Motor neuron (in vitro differentiated cells): ENCODE measurements at regions not wholly inside any gene's neighbourhood (a gene's known extent, or its start where the extent isn't known, plus 50 kb on each side); places are given as distances from the start of the nearest gene placed in this dataset.
"Not testable (repeated sequence)": the region's sequence is repeated elsewhere in the genome, so short reads cannot be mapped to it uniquely, and the experiment has no call there.

ENCODE experiments used
- ATAC-seq, 8 experiments: fragments of 200-7000 bp; cut with Tn5 transposase; replicated peaks in 6 of 8; 2 replicates each; pipeline ENCODE4 v1.8.0; 2021; ENCODE audit warnings: mild to moderate bottlenecking in 8 of 8, moderate library complexity in 8 of 8
- H3K27ac ChIP-seq, 2 donors: fragments of 250-450 bp; sonication (Bioruptor Pico); 2 replicates each; pipeline ENCODE4 v1.9.0; 2021; ENCODE audit warnings: antibody characterized with exemption in 2 of 2, mild to moderate bottlenecking in 2 of 2, moderate library complexity in 1 of 2
- H3K4me1 ChIP-seq, 2 donors: fragments of 250-450 bp; sonication (Bioruptor Pico); replicated peaks in 1 of 2; 2 replicates each; pipeline ENCODE4 v1.6.1; 2021; ENCODE audit warnings: antibody characterized with exemption in 2 of 2, mild to moderate bottlenecking in 2 of 2, moderate library complexity in 1 of 2
- H3K4me3 ChIP-seq, 5 donors: fragments of 250-450 bp; sonication (Bioruptor Pico); 2 replicates each; pipeline ENCODE4 v1.9.0; 2021; ENCODE audit warnings: antibody characterized with exemption in 5 of 5, mild to moderate bottlenecking in 5 of 5, moderate library complexity in 4 of 5
- WGBS, 10 experiments: fragments of 450-650 bp; shearing (Covaris generic); methylation state at CpG; one replicate each; pipeline ENCODE4 v1.0.0; 2022; 5-methylcytosine and 5-hydroxymethylcytosine counted together
- in situ Hi-C, 9 experiments: fragments of 400-800 bp; cut with MboI; loops; one replicate each; pipeline ENCODE4 v1.15.0; 2021; ENCODE audit warnings: low sequenced_read_pairs in 9 of 9, low pct_unique_long_range_greater_than_20kb in 2 of 9; ENCODE audit not compliant: unreplicated experiment in 9 of 9

GRCh38 chr1:222010306-222010705 lies 268.4 kb upstream of the DUSP10 start:
- WGBS, 10 experiments, result 60 to 100% (median 89%) methylated on average over 1 of the region's 1 CpG; no CpG with 5 or more reads in 5 of the 10 experiments
- ATAC-seq, result peak in 1 of 8 experiments; percentile 16
- Histone ChIP-seq H3K4me1 (no peaks in the 10 kb centered on the region), H3K27ac (no peak overlapping the region), H3K4me3 (no peak overlapping the region)
- in situ Hi-C loops, result no loop called here

GRCh38 chr1:222009105-222009730 lies 267.3 kb upstream of the DUSP10 start:
- Histone ChIP-seq H3K27ac (no peak overlapping the region), H3K4me3 (no peak overlapping the region), H3K4me1 (no peaks in the 10 kb centered on the region)
- in situ Hi-C loops, result no loop called here
- peak in 2 of 8 experiments; percentile 32 to 41 for ATAC-seq
- WGBS, 10 experiments, result 0 to 55% (median 24%) methylated on average over 1 to 2 of the region's 2 CpGs; no CpG with 5 or more reads in 2 of the 10 experiments

GRCh38 chr1:222006715-222007114 lies 264.8 kb upstream of the DUSP10 start:
- H3K4me1 ChIP-seq, result no peaks in the 10 kb centered on the region
- no peak overlapping the region for H3K4me3 ChIP-seq
- in situ Hi-C loops, result no loop called here
- no peak for ATAC-seq
- no peak overlapping the region for H3K27ac ChIP-seq

GRCh38 chr1:222004784-222005183 lies 262.9 kb upstream of the DUSP10 start:
- Histone ChIP-seq H3K4me3 (no peak overlapping the region), H3K4me1 (no peaks in the 10 kb centered on the region), H3K27ac (no peak overlapping the region)
- WGBS, 10 experiments, result 0 to 100% (median 86%) methylated on average over 1 to 2 of the region's 2 CpGs
- ATAC-seq, result no peak
- in situ Hi-C loops, result no loop called here

GRCh38 chr1:222004034-222004433 lies 262.1 kb upstream of the DUSP10 start:
- 48 to 95% (median 84%) methylated on average over 1 to 3 of the region's 3 CpGs for WGBS, 10 experiments
- no peak overlapping the region for H3K4me3 ChIP-seq
- in situ Hi-C loops, result no loop called here
- no peak overlapping the region for H3K27ac ChIP-seq
- no peaks in the 10 kb centered on the region for H3K4me1 ChIP-seq
- no peak for ATAC-seq

- in situ Hi-C loops, result no loop called here
- Histone ChIP-seq H3K4me3 (no peak overlapping the region), H3K4me1 (no peaks in the 10 kb centered on the region), H3K27ac (no peak overlapping the region)
- 75 to 100% (median 82%) methylated on average over 1 of the region's 1 CpG; no CpG with 5 or more reads in 2 of the 10 experiments for WGBS, 10 experiments
- ATAC-seq, result no peak
Observed at GRCh38 chr1:222002503-222002902, 260.6 kb upstream of the DUSP10 start.

- Histone ChIP-seq H3K4me3 (no peak overlapping the region), H3K4me1 (no peaks in the 10 kb centered on the region), H3K27ac (no peak overlapping the region)
- WGBS, 10 experiments, result 8 to 94% (median 85%) methylated on average over 2 to 3 of the region's 3 CpGs
- in situ Hi-C loops, result no loop called here
- ATAC-seq, result no peak
Observed at GRCh38 chr1:222000131-222000530, 258.2 kb upstream of the DUSP10 start.

- WGBS, 10 experiments, result 14 to 92% (median 54%) methylated on average over 1 to 6 of the region's 6 CpGs
- Histone ChIP-seq H3K4me1 (no peaks in the 10 kb centered on the region), H3K27ac (no peak overlapping the region), H3K4me3 (no peak overlapping the region)
- no peak for ATAC-seq
- in situ Hi-C loops, result no loop called here
Observed at GRCh38 chr1:221998781-221999180, 256.9 kb upstream of the DUSP10 start.

GRCh38 chr1:221998186-221998612 lies 256.3 kb upstream of the DUSP10 start:
- no peak overlapping the region for H3K27ac ChIP-seq
- no peaks in the 10 kb centered on the region for H3K4me1 ChIP-seq
- ATAC-seq, result no peak
- 46 to 100% (median 86%) methylated on average over 2 of the region's 2 CpGs; no CpG with 5 or more reads in 1 of the 10 experiments for WGBS, 10 experiments
- in situ Hi-C loops, result no loop called here
- no peak overlapping the region for H3K4me3 ChIP-seq

- H3K27ac ChIP-seq, in situ Hi-C loops, H3K4me1 ChIP-seq, H3K4me3 ChIP-seq: not testable (repeated sequence)
- WGBS, 10 experiments, result 14 to 100% (median 78%) methylated on average over 1 of the region's 1 CpG; no CpG with 5 or more reads in 4 of the 10 experiments
- ATAC-seq, result peak in 3 of 8 experiments; percentile 30 to 45 (median 35)
Observed at GRCh38 chr1:221997012-221997411, 255.1 kb upstream of the DUSP10 start.

GRCh38 chr1:221994939-221995338 lies 253.1 kb upstream of the DUSP10 start:
- in situ Hi-C loops, result no loop called here
- peak in 1 of 8 experiments; percentile 23 for ATAC-seq
- Histone ChIP-seq H3K4me1 (no peaks in the 10 kb centered on the region), H3K4me3 (no peak overlapping the region), H3K27ac (no peak overlapping the region)
- 7 to 100% (median 60%) methylated on average over 1 to 4 of the region's 4 CpGs for WGBS, 10 experiments

GRCh38 chr1:221994274-221994698 lies 252.4 kb upstream of the DUSP10 start:
- ATAC-seq, result no peak
- H3K27ac ChIP-seq, result no peak overlapping the region
- no peak overlapping the region for H3K4me3 ChIP-seq
- in situ Hi-C loops, result no loop called here
- no peaks in the 10 kb centered on the region for H3K4me1 ChIP-seq

GRCh38 chr1:221993444-221993948 lies 251.6 kb upstream of the DUSP10 start:
- no peak for ATAC-seq
- in situ Hi-C loops, result no loop called here
- peaks cover 0 to under 1% of the 10 kb centered on the region in 2 donors for H3K4me1 ChIP-seq
- no peak overlapping the region for H3K4me3 ChIP-seq
- H3K27ac ChIP-seq, result no peak overlapping the region

GRCh38 chr1:221992427-221992826 lies 250.5 kb upstream of the DUSP10 start:
- in situ Hi-C loops, result no loop called here
- Histone ChIP-seq H3K4me1 (peaks cover 2 to 6% of the 10 kb centered on the region in 2 donors), H3K27ac (no peak overlapping the region), H3K4me3 (no peak overlapping the region)
- WGBS, 10 experiments, result 71 to 100% (median 92%) methylated on average over 1 to 2 of the region's 2 CpGs; no CpG with 5 or more reads in 3 of the 10 experiments
- ATAC-seq, result no peak
